Thymus (tissue), 11 donors: ENCODE measurements at regions not wholly inside any gene's neighbourhood (a gene's known extent, or its start where the extent isn't known, plus 50 kb on each side); places are given as distances from the start of the nearest gene placed in this dataset.

Experiments used
- DNase-seq, 9 donors: peaks; one replicate each; pipeline ENCODE4 v3.0.0-alpha.2; 2013; ENCODE audit warnings: low spot score in 9 of 9, low read depth in 6 of 9, missing footprints in 1 of 9
- H3K27ac ChIP-seq, 2 donors: one replicate each; pipeline ENCODE4 v1.5.1; 2013; ENCODE audit warnings: control low read depth in 1 of 2, low read depth in 1 of 2, low read length in 1 of 2, mild to moderate bottlenecking in 1 of 2, moderate library complexity in 1 of 2
- H3K27me3 ChIP-seq, 2 donors: one replicate each; pipeline ENCODE4 v1.5.1; 2013; ENCODE audit warnings: low read length in 1 of 2; ENCODE audit not compliant: control insufficient read depth in 2 of 2, insufficient read depth in 1 of 2
- H3K36me3 ChIP-seq, 2 donors: one replicate each; pipeline ENCODE4 v1.5.1; 2013; ENCODE audit warnings: low read length in 1 of 2, mild to moderate bottlenecking in 1 of 2, moderate library complexity in 1 of 2; ENCODE audit not compliant: control insufficient read depth in 2 of 2, insufficient read depth in 2 of 2
- H3K4me1 ChIP-seq, 2 donors: one replicate each; pipeline ENCODE4 v1.5.1; 2013; ENCODE audit warnings: low read length in 2 of 2; ENCODE audit not compliant: control insufficient read depth in 2 of 2, insufficient read depth in 2 of 2
- H3K4me3 ChIP-seq, 2 donors: one replicate each; pipeline ENCODE4 v1.5.1; 2013; ENCODE audit warnings: low read length in 2 of 2, control low read depth in 1 of 2, mild to moderate bottlenecking in 1 of 2
- H3K9me3 ChIP-seq, 2 donors: one replicate each; pipeline ENCODE4 v1.5.1; 2013; ENCODE audit warnings: low read length in 1 of 2, mild to moderate bottlenecking in 1 of 2; ENCODE audit not compliant: control insufficient read depth in 2 of 2, insufficient read depth in 1 of 2
- WGBS: extraction: QIAGEN DNeasy Blood & Tissue Kit; methylation state at CpG from one replicate; pipeline ENCODE4 v1.1.7; 2013; 5-methylcytosine and 5-hydroxymethylcytosine counted together
- donor health status: healthy.

- Histone ChIP-seq H3K27ac (no peak overlapping the region), H3K36me3 (no peaks in the 10 kb centered on the region), H3K4me1 (no peaks in the 10 kb centered on the region), H3K9me3 (no peaks in the 10 kb centered on the region), H3K27me3 (no peaks in the 10 kb centered on the region), H3K4me3 (no peak overlapping the region)
- no peak for DNase-seq
- WGBS: 93% methylated on average over 2 of the region's 2 CpGs
These were observed 351.2 kb upstream of the PRR20A start for GRCh38 chr13:56789527-56789926.

- WGBS: 95% methylated on average over 2 of the region's 2 CpGs
- H3K9me3 ChIP-seq: peaks cover 2 to 3% of the 10 kb centered on the region in 2 donors
- H3K27ac ChIP-seq: no peak overlapping the region
- H3K36me3 ChIP-seq: no peaks in the 10 kb centered on the region
- H3K4me1 ChIP-seq: no peaks in the 10 kb centered on the region
- no peaks in the 10 kb centered on the region for H3K27me3 ChIP-seq
- no peak overlapping the region for H3K4me3 ChIP-seq
- DNase-seq: no peak
These were observed 303.6 kb upstream of the PRR20A start for GRCh38 chr13:56837161-56837560.

GRCh38 chr13:56850852-56851251 is 289.9 kb upstream of the PRR20A start:
- no peak for DNase-seq
- WGBS: over 99% methylated on average over 2 of the region's 2 CpGs
- H3K36me3 ChIP-seq: no peaks in the 10 kb centered on the region
- no peaks in the 10 kb centered on the region for H3K9me3 ChIP-seq
- H3K27me3 ChIP-seq: no peaks in the 10 kb centered on the region
- no peaks in the 10 kb centered on the region for H3K4me1 ChIP-seq
- no peak overlapping the region for H3K27ac ChIP-seq
- no peak overlapping the region for H3K4me3 ChIP-seq

GRCh38 chr13:56861476-56861875 is 279.2 kb upstream of the PRR20A start:
- no peaks in the 10 kb centered on the region for H3K27me3 ChIP-seq

GRCh38 chr13:56864451-56864850 is 276.3 kb upstream of the PRR20A start:
- Histone ChIP-seq H3K36me3 (no peaks in the 10 kb centered on the region), H3K4me1 (no peaks in the 10 kb centered on the region), H3K27me3 (no peaks in the 10 kb centered on the region), H3K9me3 (no peaks in the 10 kb centered on the region), H3K27ac (no peak overlapping the region), H3K4me3 (no peak overlapping the region)
- WGBS: 10% methylated on average over 2 of the region's 2 CpGs
- DNase-seq: no peak

More at GRCh38 chr13:56861476-56861875, 279.2 kb upstream of the PRR20A start:
- WGBS: 93% methylated on average over 2 of the region's 2 CpGs
- Histone ChIP-seq H3K36me3 (no peaks in the 10 kb centered on the region), H3K4me1 (no peaks in the 10 kb centered on the region), H3K4me3 (no peak overlapping the region), H3K9me3 (no peaks in the 10 kb centered on the region), H3K27ac (no peak overlapping the region)
- DNase-seq: no peak

- no peak overlapping the region for H3K4me3 ChIP-seq
- no peaks in the 10 kb centered on the region for H3K4me1 ChIP-seq
- WGBS: 62% methylated on average over 1 of the region's 1 CpG
- DNase-seq: no peak
- no peaks in the 10 kb centered on the region for H3K27me3 ChIP-seq
- no peaks in the 10 kb centered on the region for H3K36me3 ChIP-seq
- peaks cover 0 to 3% of the 10 kb centered on the region in 2 donors for H3K9me3 ChIP-seq
- no peak overlapping the region for H3K27ac ChIP-seq
These were observed 275.3 kb upstream of the PRR20A start for GRCh38 chr13:56865416-56865815.

- H3K4me3 ChIP-seq: no peak overlapping the region
- DNase-seq: no peak
- no peaks in the 10 kb centered on the region for H3K27me3 ChIP-seq
- no peak overlapping the region for H3K27ac ChIP-seq
- H3K9me3 ChIP-seq: peaks cover 0 to 3% of the 10 kb centered on the region in 2 donors
- H3K4me1 ChIP-seq: no peaks in the 10 kb centered on the region
- 95% methylated on average over 3 of the region's 4 CpGs for WGBS
- H3K36me3 ChIP-seq: no peaks in the 10 kb centered on the region
These were observed 271.0 kb upstream of the PRR20A start for GRCh38 chr13:56869671-56870070.

GRCh38 chr13:56886398-56886797 is 254.3 kb upstream of the PRR20A start:
- Histone ChIP-seq H3K4me3 (no peak overlapping the region), H3K27ac (no peak overlapping the region), H3K36me3 (no peaks in the 10 kb centered on the region), H3K4me1 (no peaks in the 10 kb centered on the region), H3K27me3 (no peaks in the 10 kb centered on the region), H3K9me3 (peaks cover 0 to 8% of the 10 kb centered on the region in 2 donors)
- DNase-seq: no peak
- WGBS: 95% methylated on average over 10 of the region's 10 CpGs

GRCh38 chr13:56888455-56888854 is 252.3 kb upstream of the PRR20A start:
- Histone ChIP-seq H3K27me3 (no peaks in the 10 kb centered on the region), H3K36me3 (no peaks in the 10 kb centered on the region), H3K4me1 (no peaks in the 10 kb centered on the region), H3K27ac (no peak overlapping the region), H3K9me3 (peaks cover 0 to 8% of the 10 kb centered on the region in 2 donors), H3K4me3 (no peak overlapping the region)
- WGBS: 92% methylated on average over 2 of the region's 2 CpGs
- no peak for DNase-seq

- Histone ChIP-seq H3K36me3 (no peaks in the 10 kb centered on the region), H3K27ac (no peak overlapping the region), H3K27me3 (no peaks in the 10 kb centered on the region), H3K4me3 (no peak overlapping the region), H3K4me1 (no peaks in the 10 kb centered on the region), H3K9me3 (peaks cover 0 to 3% of the 10 kb centered on the region in 2 donors)
- no peak for DNase-seq
- WGBS: 73% methylated on average over 3 of the region's 3 CpGs
These were observed 246.9 kb upstream of the PRR20A start for GRCh38 chr13:56893843-56894242.
